ENCODE measurements at regions not wholly inside any gene's neighbourhood (a gene's known extent, or its start where the extent isn't known, plus 50 kb on each side); places are given as distances from the start of the nearest gene placed in this dataset.

GRCh38 chr4:188370777-188371176 is 231.5 kb downstream of the TRIML1 start:
- Histone ChIP-seq H3K4me3 (no peak overlapping the region), H3K4me1 (no peaks in the 10 kb centered on the region), H3K27ac (no peak overlapping the region), H3K36me3 (no peaks in the 10 kb centered on the region), H3K27me3 (no peaks in the 10 kb centered on the region), H3K9me3 (peaks cover 0 to under 1% (median 0%) of the 10 kb centered on the region in 4 donors)
- TF ChIP-seq, protein P1, sequence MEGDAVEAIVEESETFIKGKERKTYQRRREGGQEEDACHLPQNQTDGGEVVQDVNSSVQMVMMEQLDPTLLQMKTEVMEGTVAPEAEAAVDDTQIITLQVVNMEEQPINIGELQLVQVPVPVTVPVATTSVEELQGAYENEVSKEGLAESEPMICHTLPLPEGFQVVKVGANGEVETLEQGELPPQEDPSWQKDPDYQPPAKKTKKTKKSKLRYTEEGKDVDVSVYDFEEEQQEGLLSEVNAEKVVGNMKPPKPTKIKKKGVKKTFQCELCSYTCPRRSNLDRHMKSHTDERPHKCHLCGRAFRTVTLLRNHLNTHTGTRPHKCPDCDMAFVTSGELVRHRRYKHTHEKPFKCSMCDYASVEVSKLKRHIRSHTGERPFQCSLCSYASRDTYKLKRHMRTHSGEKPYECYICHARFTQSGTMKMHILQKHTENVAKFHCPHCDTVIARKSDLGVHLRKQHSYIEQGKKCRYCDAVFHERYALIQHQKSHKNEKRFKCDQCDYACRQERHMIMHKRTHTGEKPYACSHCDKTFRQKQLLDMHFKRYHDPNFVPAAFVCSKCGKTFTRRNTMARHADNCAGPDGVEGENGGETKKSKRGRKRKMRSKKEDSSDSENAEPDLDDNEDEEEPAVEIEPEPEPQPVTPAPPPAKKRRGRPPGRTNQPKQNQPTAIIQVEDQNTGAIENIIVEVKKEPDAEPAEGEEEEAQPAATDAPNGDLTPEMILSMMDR (IDR thresholded peaks at IDR 0.05) = no peak
- TF ChIP-seq POLR2A (IDR thresholded peaks at IDR 0.05) (no peak), EP300 (IDR thresholded peaks at IDR 0.05) (no peak)
- DNase-seq (ENCODE audit: low spot score in 2 of 2) = no peak
- WGBS, 2 donors = 53 to 64% methylated on average over 3 of the region's 3 CpGs

- Histone ChIP-seq H3K27ac (no peak overlapping the region), H3K27me3 (no peaks in the 10 kb centered on the region), H3K9me3 (peaks cover 0 to 10% (median 0%) of the 10 kb centered on the region in 4 donors), H3K36me3 (no peaks in the 10 kb centered on the region), H3K4me1 (no peaks in the 10 kb centered on the region), H3K4me3 (no peak overlapping the region)
- no peak for TF ChIP-seq POLR2A (IDR thresholded peaks at IDR 0.05)
- TF ChIP-seq, protein P1 (IDR thresholded peaks at IDR 0.05) = no peak
- TF ChIP-seq EP300 (IDR thresholded peaks at IDR 0.05) = no peak
- 42 to 56% methylated on average over 1 of the region's 1 CpG for WGBS, 2 donors
- DNase-seq (ENCODE audit: low spot score in 2 of 2) = no peak
Measured at GRCh38 chr4:188372058-188372457, 232.8 kb downstream of the TRIML1 start.

- peaks cover 0 to 10% (median 0%) of the 10 kb centered on the region in 4 donors for H3K9me3 ChIP-seq
- WGBS, 2 donors = 36 to 51% methylated on average over 3 of the region's 3 CpGs
- H3K4me1 ChIP-seq = no peaks in the 10 kb centered on the region
- TF ChIP-seq EP300 (IDR thresholded peaks at IDR 0.05) = no peak
- TF ChIP-seq, protein P1 (IDR thresholded peaks at IDR 0.05) = no peak
- no peak for TF ChIP-seq POLR2A (IDR thresholded peaks at IDR 0.05)
- no peak for DNase-seq (ENCODE audit: low spot score in 2 of 2)
- H3K4me3 ChIP-seq = no peak overlapping the region
- no peak overlapping the region for H3K27ac ChIP-seq
- H3K36me3 ChIP-seq = no peaks in the 10 kb centered on the region
- no peaks in the 10 kb centered on the region for H3K27me3 ChIP-seq
Measured at GRCh38 chr4:188372829-188373228, 233.6 kb downstream of the TRIML1 start.

- 93 to 95% methylated on average over 5 of the region's 5 CpGs for WGBS, 2 donors
- no peak for TF ChIP-seq POLR2A (IDR thresholded peaks at IDR 0.05)
- TF ChIP-seq EP300 (IDR thresholded peaks at IDR 0.05) = no peak
- TF ChIP-seq, protein P1 (IDR thresholded peaks at IDR 0.05) = no peak
- H3K36me3 ChIP-seq = no peaks in the 10 kb centered on the region
- no peak overlapping the region for H3K4me3 ChIP-seq
- H3K4me1 ChIP-seq = no peaks in the 10 kb centered on the region
- H3K27me3 ChIP-seq = no peaks in the 10 kb centered on the region
- H3K9me3 ChIP-seq = peaks cover 0 to 10% (median 0%) of the 10 kb centered on the region in 4 donors
- no peak overlapping the region for H3K27ac ChIP-seq
- no peak for DNase-seq (ENCODE audit: low spot score in 2 of 2)
Measured at GRCh38 chr4:188374871-188375270, 235.6 kb downstream of the TRIML1 start.

GRCh38 chr4:188377816-188378215 is 238.6 kb downstream of the TRIML1 start:
- no peak overlapping the region for H3K4me3 ChIP-seq
- WGBS, 2 donors = 94 to 96% methylated on average over 10 of the region's 10 CpGs
- no peak for DNase-seq (ENCODE audit: low spot score in 2 of 2)
- H3K9me3 ChIP-seq = peaks cover 0 to 10% (median 0%) of the 10 kb centered on the region in 4 donors
- H3K27me3 ChIP-seq = no peaks in the 10 kb centered on the region
- TF ChIP-seq POLR2A (IDR thresholded peaks at IDR 0.05) (no peak), EP300 (IDR thresholded peaks at IDR 0.05) (no peak)
- TF ChIP-seq, protein P1 (IDR thresholded peaks at IDR 0.05) = no peak
- no peaks in the 10 kb centered on the region for H3K36me3 ChIP-seq
- H3K4me1 ChIP-seq = no peaks in the 10 kb centered on the region
- H3K27ac ChIP-seq = no peak overlapping the region
